Fibroblast of upper back skin (primary cell): ENCODE measurements at regions not wholly inside any gene's neighbourhood (a gene's known extent, or its start where the extent isn't known, plus 50 kb on each side); places are given as distances from the start of the nearest gene placed in this dataset.

Experiments
- DNase-seq: peaks from one replicate; pipeline ENCODE4 v3.0.0-alpha.2; 2013

DNA sequence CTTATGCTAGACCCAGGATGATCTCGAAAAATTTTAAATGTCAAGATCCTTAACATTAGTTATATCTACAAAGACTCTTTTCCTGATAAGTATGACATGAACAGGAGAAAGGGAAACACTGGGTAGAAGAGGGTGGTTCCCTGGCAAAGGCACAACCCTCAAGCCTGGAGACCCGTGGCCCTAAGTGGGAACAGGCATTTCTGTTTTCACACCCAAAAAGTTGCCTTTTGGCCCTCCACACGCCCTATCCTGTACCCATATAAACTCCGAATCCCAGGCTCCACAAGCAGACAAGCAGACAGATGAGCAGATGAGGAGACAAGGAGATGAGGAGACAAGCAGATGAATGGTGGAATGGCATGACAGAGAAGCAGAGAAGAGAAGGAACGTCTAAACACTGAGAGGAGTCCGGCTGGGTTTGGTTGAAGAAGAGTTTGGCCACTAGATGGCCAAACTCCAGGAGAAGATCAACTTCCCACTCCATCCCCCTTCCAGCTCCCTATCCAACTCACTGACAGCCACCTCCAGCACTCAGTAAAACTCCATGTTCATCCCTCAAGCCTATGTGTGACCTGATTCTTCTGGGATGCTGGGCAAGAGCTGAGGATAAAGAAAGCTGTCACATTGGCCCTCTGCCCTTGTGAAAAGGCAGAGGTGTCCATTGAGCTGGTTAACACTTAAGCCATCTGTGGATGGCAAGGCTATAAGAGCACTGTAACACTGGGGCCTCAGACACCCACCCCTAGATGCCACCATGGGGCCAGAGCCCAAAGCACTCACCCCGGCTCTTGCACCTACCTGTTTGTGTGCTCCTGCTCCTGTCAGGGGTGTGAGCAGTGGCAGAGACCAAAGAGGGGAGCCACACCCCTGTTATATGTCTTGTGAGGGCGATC is 139.6 kb upstream of the FAM20A start:
- no peak for DNase-seq

DNA sequence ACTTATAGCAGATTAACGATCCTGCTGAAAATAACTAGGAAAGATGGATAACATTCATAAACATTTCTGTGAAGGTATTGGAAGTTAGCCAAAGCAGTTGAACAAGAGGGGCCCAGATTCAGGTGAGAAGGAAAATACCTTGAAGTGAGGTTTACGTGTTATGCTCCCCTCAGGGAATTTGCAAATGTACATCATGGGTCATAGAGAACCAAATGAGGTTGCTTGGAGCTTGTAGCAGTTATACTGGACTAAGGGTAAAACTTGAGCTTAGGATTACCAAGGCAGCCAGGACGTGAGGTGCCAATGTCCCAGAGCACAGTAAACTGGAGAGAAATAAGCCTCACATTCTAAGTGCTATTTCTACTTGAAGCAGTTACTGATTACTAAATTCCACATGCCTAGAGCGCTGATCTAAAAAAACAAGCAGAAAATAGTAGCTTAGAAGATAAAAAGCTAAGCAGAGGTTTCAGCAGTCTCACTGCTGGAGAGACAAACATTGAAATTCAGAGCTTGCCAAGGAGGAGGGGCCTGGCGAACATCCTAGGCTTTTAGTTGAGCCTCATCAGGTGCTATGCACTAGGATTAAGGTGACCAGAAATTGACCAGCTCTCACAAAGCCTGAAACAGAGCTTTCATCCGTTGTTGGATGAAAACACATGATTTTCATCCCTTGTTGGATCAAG is 136.7 kb upstream of the FAM20A start:
- DNase-seq, result no peak

DNA sequence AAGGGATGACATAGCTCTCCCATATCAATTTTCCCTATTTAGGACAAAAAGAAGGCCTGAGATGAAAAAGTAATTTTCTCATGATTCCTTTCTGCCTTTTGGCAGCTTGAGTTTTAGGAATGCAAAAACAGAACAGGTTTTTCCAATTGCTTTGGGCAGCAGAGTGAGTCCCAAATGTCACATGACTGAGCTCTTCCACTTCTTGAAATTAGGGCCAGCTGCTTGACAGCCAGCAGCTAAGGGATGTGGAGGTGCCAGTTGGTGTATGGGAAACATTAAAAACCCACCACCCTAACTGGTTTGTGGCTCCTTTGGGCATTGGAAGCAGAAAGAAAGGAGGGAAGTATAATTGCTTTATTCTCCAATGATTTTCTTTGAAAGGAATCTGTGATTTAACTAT is 133.8 kb upstream of the FAM20A start:
- DNase-seq, result no peak

DNA sequence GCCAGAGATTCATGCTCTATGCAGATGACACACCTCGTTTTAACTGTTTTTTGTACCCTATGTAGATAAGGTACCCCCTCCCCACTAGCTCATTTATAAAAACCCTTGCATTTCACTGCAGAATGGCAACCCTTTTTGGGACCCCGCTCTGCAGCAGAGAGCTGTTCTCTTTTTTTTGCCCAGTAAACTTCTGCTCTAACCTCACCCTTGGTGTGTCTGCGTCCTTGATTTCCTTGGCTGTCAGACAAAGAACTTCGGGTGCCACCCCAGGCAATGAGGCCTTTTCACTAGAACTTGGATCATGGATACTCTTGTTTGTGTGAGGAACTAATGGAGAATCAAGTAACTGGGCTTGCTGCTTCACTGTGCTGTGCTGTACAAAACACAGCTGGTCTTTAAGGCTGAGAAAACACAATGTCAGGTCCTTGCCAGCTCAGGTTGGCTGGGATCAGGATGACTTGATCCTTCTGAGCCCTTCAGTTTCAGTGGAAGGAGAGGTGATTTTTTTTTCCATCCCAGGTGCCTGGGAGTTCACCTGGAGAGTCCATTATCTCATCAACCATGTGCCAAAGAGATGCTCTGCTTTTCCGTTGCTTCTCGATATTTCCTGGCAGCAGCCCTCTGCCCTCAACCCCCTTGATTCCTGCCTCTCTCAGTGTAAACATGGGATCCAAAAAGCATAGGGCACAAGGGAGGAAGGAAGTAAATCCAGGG is 133.2 kb upstream of the FAM20A start:
- DNase-seq, result no peak

DNA sequence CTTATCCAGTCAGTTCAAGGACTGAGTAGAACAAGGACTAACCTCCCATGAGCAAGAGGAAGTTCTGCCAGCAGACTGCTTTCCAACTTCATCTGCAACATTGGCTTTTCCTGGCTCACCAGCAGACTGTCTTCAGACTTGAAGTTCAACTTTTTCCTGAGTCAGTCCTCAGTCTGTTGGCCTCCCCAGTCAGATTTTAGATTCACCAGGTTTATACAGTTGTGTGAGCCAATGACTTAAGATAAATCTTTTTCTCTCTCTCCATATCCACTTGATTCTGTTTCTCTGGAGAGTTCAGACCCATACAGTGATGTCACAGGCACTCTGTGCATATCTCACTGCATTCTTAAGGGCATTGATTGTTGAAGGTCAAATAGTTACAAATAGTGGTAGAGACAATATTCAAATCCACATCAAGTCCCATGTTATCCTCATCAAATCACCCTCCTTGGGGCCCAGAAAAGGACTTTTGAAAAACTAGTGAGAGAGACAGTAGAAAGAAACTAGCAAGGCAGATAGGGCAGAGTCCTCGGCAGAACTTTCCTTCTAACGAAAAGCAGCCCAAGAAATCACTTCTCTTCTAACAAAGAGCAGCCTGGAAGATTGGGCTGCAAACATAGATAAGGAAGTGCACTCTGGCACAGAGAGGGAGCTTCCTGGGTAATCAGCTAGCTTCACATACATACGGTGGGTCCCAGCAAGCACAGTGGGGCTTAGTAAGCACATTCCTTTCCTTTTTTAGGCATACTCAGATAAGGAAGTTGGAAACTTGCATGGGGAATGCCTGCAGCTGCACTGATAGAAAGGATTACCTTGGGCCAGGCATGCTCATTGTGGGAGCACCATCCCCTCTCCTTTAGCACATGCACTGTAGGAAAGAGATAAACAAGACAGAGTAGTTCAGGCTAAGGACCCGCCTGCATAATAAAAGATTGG is 132.3 kb upstream of the FAM20A start:
- DNase-seq, result peak; percentile 72

DNA sequence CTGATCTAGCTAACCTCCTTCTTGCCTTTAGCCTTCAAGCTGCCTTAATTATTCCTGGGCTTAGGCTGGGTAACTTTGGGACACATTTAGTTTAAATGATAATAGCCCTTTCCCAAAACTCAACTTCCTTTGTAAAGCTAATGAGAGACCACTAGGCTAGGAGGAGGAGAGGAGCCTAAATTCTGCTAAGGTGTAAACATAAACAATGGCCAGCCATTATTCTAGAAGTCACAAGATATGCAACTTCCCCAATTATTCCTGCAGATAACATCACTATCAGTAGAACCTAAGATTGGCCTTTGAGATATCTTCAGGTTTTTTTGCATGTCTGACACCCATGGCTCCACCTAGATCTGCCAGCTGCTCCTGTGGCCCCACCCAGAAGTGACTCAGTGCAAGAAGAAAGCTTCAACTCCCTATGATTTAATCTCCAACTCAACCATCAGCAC is 131.2 kb upstream of the FAM20A start:
- DNase-seq, result no peak

DNA sequence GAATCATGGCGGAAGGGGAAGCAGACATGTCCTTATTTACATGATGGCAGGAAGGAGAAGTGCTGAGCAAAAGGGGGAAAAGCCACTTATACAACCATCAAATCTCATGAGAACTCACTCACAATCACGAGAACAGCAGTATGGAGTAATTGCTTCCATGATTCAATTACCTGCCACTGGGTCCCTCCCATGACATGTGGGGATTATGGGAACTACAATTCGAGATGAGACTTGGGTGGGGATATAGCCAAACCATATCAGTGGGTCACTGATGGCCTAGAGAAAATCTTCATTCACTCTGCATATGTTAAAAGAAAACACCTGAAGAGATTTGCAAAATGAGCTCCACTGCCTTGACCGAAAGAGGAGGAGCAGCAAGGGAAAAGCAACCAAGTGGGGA is 130.3 kb upstream of the FAM20A start:
- no peak for DNase-seq

DNA sequence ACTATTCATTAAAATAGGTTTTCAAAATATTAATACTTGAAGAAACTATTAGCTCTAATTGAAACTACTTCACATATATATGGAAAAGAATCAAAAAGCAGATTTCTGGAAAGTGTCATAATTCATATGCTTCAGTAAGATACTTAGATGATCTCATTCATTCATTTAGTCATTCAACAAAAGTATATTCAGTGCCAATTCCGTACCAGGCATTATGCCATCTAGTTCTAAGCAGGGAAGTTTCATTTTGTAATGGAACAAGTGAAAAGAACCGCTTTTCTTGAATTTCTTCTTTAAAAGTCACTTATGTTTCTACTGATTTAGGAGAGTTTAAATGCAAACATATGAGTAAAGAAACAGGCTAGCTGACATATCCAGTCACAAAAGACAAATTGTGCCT is 118.3 kb upstream of the FAM20A start:
- no peak for DNase-seq

DNA sequence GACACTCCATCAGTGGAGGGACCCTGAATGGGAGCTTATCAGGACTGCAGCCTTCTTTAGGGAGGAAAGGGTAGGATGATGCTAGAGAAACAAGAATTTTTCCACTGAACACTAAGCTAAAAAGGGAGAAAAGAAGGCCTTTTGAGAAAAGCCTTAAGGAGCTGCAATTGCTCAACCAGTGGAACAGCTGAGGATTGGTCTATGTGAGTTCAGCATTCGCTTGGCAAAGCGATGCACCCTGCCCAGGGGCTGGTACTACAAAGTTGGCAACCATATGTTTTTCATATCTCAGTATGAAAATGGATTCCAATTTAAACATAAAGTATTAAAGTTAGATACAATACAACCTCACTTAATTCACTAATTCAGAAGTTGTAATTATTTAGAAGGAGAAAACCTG is 117.8 kb upstream of the FAM20A start:
- no peak for DNase-seq

DNA sequence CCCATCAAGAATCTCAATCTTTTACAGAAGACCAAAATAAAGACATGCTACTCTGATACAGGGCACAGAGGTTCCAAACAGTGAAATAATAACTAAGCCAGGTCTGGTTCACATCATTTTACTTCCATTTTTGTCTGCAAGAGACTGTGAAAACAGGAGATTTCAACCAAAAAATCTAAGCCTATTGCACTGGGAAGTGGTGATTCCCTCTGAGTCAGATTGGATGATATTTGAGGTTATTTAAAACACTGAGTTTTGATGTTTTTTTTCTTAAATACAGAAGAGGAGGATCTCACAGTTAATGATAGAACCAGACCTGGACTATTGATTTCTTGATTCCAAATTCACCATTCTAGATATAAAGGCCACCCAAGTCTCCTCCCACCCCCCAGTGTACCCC is 117.3 kb upstream of the FAM20A start:
- DNase-seq, result no peak

DNA sequence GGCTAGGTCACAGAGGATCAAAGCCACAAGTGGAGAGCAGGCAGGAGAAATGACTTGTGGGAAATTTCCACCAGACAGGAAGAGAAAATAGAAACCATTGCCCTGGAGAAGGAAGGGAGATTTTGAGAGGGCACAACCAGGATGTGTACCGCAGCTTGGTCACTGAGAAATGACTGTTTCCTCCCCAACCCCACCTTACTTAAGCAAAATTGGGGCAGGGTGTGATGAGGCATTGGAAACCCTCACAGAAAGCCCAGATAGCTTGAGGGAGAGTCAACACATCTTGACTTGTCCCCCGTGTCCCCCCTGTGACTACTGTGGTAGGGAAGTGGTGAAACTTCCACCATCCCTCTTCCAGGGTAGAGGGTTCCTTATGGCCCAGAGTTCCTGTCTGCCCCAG is 113.5 kb upstream of the FAM20A start:
- DNase-seq, result no peak

DNA sequence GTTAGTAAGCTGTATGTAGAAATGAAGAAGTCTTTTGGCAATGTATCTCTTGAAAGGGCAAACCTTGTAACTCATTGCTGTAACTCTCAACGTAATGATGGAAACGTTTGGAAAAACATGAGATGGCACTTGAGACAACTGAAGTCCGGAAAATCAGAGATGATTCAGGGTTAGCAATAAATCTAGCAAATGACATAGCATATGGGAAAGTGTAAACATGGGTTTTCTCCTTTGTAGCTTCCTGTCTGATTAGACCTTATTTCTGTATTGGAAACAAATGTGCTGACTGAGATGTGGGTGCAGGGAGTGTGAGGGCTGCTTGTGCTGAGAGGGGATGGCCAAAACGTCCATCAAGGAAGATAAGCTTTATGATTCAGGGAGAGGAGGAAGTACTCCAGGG is 110.7 kb upstream of the FAM20A start:
- DNase-seq, result peak; percentile 69

DNA sequence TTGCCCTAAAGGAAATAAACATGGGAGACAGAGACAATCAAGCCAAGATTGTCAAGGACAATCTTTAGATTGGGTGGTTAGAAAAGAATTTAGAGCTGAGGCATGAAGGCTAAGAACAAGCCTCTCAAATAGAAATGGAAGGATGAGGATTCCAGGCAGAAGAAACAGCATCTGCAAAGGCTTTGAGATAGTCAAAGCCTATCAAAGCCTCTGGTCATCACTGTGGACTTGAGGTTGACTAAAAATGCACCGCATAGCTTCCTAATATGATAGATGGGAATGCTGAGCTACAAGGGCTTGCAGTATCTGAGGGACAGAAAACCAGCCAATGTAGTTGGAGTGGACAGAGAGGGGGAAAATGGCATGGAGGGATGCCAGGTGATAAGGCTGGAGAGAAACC is 109.8 kb upstream of the FAM20A start:
- DNase-seq, result no peak

DNA sequence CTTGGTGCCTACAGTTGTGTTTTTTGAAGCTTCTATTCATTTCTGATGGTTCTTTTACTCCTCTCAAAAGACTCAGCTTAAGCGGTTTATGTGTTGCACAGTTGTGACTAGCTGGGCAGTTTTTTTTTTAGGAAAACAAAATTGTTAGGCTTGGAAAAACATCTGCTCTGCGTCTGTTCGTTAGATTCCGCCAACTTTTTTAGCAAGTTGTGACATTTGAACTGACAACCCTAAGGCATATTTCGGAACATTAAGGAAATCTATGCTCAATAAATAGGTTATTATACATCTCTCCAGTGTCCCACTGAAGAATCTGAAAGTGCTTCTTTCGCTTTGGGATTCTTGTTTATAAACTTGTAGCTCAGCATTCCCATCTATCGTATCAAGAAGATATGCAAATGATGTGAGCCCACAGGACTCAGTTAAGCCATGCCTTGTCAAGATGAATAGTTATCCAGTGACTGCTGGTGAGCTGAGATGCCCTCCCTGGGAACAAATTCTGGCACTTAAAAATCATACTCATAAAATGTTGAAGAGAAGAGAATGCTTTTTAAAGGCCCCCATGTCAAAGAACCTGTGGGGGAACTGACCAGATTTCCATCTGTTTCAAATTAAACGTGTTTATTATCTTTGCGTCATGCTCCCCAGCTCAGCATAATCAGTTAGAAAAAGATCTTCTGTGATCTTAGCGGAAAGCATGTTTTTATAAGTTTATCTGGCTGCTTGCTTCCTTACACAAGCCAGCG is 109.0 kb upstream of the FAM20A start:
- DNase-seq, result peak; percentile 82

DNA sequence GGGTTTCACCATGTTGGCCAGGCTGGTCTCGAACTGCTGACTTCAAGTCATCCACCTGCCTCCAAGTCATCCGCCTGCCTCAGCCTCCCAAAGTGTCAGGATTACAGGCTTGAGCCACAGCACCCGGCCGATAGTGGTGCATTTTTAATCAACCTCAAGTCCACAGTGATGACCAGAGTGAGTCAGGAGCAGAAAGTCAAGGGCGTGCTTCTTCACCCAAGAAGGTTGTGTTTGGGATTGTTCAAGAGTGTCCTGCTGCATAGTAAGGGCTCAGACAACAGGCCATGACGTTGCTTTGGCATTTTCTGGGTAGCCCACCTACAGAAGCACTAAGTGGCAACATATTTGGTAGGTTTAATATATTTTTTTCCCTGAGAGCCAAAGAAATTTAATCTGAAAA is 108.3 kb upstream of the FAM20A start:
- no peak for DNase-seq

DNA sequence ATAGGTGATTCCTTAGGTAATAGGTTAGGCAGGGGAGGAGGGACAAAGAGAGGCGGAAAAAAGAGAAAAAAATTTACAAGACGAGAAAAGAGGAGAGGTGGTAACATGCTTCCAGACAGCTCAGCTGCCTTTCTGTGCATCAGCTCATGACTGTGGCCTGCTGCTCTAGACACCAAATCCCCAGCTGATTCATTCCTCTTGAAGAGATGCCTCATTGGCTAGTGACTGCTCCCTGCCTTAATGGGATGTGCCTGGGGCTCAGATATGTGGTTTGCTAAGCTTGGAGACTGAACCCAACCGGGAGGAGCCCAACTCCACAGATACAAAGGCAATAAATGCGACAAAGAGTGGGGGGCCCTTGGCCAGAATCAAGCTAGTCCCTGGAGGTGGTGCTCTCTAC is 105.9 kb upstream of the FAM20A start:
- DNase-seq, result peak; percentile 88

DNA sequence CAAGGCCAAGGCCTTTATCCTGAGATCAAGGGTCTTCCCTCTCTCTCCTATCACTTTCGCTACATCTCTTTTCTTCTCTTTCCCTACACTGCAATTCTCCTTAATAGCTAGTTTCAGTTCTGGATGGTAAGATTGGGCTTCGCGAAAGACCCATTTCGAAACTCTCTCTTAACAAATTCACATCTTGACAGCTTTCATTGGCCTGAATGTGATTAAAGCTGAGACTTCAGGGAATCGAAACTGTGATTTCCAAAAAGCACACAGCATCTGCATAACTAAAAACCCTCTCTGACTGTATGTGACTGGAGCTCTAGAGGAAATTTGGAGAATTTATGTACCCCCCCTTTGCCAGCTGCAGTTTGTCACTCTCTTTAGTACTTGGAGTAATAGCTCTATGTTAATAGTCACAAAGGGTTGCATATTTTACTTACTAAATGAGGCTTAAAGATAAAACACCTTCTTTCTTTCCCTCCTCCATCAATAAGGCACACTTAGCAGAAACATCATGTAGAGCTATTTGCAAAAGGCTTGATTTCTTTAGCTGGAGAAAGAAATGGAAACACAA is 105.3 kb upstream of the FAM20A start:
- DNase-seq, result no peak

DNA sequence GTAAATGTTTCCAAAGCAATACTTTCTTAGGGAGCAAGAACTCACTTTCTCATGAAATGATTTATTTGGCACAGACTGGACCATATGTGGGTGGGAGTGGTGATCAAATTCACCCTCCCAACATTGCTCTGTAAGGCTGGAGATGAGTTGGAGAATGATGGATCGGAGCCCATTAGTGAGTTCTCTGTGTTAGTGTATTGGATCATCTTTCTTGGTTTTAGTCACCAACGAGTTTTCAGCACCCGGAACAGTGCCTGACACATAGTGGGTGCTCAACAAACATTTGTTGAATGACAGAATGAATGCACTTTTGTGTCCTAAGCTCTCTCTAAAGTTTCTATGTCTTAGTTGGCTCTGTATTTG is 104.5 kb upstream of the FAM20A start:
- no peak for DNase-seq

DNA sequence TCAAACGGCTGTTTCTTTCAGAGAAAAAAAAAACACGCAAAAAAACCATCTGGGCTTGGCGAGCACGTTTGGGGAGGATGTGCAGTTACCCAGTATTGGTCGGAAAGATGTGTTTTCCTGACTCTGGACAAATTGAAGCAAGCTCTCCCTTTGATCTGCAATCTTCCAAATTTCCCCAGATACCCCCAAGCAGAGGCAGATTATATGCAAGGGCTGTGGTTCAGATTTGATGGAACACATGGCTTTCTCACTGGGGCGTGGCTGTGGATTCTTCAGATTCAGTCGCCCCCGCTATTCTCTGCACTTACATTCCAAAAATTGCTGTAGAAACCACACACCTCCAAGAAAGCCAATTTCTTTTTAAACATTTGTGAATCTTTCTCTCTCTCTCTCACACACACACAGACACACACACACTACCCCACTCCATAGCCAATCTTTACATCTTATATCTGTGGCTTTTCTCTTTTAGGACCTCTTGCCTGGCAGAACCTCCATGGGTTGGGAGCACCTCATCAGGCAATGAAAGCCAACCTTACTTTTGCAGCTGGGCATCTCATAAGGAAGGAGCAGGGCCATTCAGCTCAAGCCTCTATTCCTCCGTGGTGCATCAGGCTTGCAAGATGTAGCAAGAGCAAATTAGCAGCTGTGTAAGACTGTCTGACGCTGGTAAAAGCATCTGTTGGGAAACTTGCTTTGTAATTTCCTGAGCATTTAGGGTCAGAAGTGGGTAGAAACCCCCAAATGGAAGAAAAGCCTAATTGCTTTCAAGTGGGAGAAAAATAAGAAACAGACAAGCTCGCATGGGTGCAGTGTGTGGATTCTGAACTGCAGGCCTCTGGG is 103.9 kb upstream of the FAM20A start:
- DNase-seq, result peak; percentile 96

DNA sequence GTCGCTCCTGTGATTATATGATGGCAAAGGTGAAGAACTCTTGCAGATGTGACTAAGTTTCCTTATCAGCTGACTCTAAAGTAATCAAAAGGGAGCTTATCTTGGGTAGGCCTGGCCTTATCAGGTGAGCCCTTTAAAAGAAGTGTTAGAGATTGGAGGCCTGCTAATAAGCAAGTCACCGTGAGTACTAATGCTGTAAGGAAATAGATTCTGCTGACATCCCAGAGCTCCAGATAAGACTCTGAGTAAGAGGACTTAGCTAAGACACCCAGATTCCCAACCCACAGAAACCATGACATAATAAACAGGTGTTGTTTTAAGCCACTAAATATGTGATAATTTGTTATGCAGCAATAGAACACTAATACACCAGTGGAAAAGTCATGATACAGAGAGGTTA is 99.9 kb upstream of the FAM20A start:
- no peak for DNase-seq

DNA sequence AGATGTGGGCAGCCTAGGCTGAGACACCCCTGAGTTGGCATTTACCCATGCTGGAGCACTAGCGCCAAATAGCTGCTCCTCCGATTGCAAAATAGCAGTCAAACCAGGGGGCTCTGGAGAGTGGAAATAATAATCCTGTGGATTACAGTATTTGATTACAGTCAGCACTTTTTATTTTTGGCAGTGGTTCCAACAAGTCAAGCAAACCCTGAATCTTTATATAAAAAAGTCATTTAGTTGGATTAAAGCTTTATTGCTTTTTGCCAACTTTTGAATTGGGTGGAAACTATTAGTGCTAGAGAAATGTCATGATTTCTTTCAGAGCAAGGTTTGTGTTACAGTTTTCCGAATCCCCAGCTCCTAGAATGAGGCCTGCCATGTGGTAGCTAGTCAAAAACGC is 99.3 kb upstream of the FAM20A start:
- no peak for DNase-seq
